GM12874 (cell line): ENCODE measurements at regions not wholly inside any gene's neighbourhood (a gene's known extent, or its start where the extent isn't known, plus 50 kb on each side); places are given as distances from the start of the nearest gene placed in this dataset.

Experiments used
- CTCF ChIP-seq: IDR thresholded peaks from 2 replicates; pipeline ENCODE4 v1.5.1; 2011; ENCODE audit warnings: low read depth, mild to moderate bottlenecking, control low read depth, low read length, moderate library complexity; ENCODE audit not compliant: insufficient read depth

- TF ChIP-seq CTCF, result no peak
Measured at GRCh38 chr2:8552293-8552801, 129.5 kb upstream of the ID2 start.

GRCh38 chr2:8553643-8554042 lies 128.2 kb upstream of the ID2 start:
- no peak for TF ChIP-seq CTCF

GRCh38 chr2:8554296-8554806 lies 127.5 kb upstream of the ID2 start:
- TF ChIP-seq CTCF, result no peak

- no peak for TF ChIP-seq CTCF
Measured at GRCh38 chr2:8555543-8555942, 126.3 kb upstream of the ID2 start.

GRCh38 chr2:8558096-8558495 lies 123.8 kb upstream of the ID2 start:
- TF ChIP-seq CTCF, result no peak

GRCh38 chr2:8558956-8559355 lies 122.9 kb upstream of the ID2 start:
- no peak for TF ChIP-seq CTCF

GRCh38 chr2:8559805-8560204 lies 122.1 kb upstream of the ID2 start:
- no peak for TF ChIP-seq CTCF
